H1 (cell line): ENCODE measurements at regions not wholly inside any gene's neighbourhood (a gene's known extent, or its start where the extent isn't known, plus 50 kb on each side); places are given as distances from the start of the nearest gene placed in this dataset.
"Not testable (repeated sequence)": the region's sequence is repeated elsewhere in the genome, so short reads cannot be mapped to it uniquely, and the experiment has no call there.

Experiments used
- CTCF ChIA-PET: fragments of 300-600 bp; sonication (Branson Sonifier 250); formaldehyde crosslinking; loops from one replicate; lab custom pipeline; 2021; ENCODE audit not compliant: partially characterized antibody; lab: Charles Lee
- POLR2A ChIA-PET: fragments of 300-600 bp; sonication (Branson Sonifier 250); formaldehyde crosslinking; loops from one replicate; lab custom pipeline; 2021; ENCODE audit warnings: inconsistent platforms; ENCODE audit not compliant: partially characterized antibody; lab: Charles Lee
- DNase-seq, 2 experiments: peaks; one replicate each; pipeline versions ENCODE4 v3.0.0 to v3.0.0-alpha.2; 2010 to 2022; ENCODE audit warnings: low spot score in 2 of 2, low read depth in 1 of 2, mixed read lengths in 1 of 2
- FAIRE-seq: peaks from 2 replicates; lab custom pipeline; 2011; peaks lifted over from hg19 to GRCh38; lab: Jason Lieb, UNC
- H2AFZ ChIP-seq: 2 replicates; pipeline ENCODE4 v1.8.1; 2012; ENCODE audit warnings: low read length, inconsistent platforms
- H2AK5ac ChIP-seq: 2 replicates; pipeline ENCODE4 v1.6.1; 2013; ENCODE audit warnings: low read depth, low read length
- H2BK120ac ChIP-seq: replicated peaks from 2 replicates; pipeline ENCODE3; 2013; ENCODE audit warnings: low read depth, low read length, inconsistent platforms
- H2BK12ac ChIP-seq: 2 replicates; pipeline ENCODE4 v1.6.1; 2013; ENCODE audit warnings: low read depth, low read length
- H2BK15ac ChIP-seq: 2 replicates; pipeline ENCODE4 v1.6.1; 2013; ENCODE audit warnings: low read length
- H2BK20ac ChIP-seq: 2 replicates; pipeline ENCODE4 v1.6.1; 2013; ENCODE audit warnings: low read length
- H2BK5ac ChIP-seq: 2 replicates; pipeline ENCODE4 v1.6.1; 2013; ENCODE audit warnings: low read depth, low read length
- H3K14ac ChIP-seq: 2 replicates; pipeline ENCODE4 v1.6.1; 2013; ENCODE audit warnings: inconsistent platforms; ENCODE audit not compliant: insufficient read length
- H3K18ac ChIP-seq: 2 replicates; pipeline ENCODE4 v1.6.1; 2013; ENCODE audit warnings: low read length; ENCODE audit errors: extremely low read depth
- H3K23ac ChIP-seq: 2 replicates; pipeline ENCODE4 v1.6.1; 2013; ENCODE audit warnings: inconsistent platforms; ENCODE audit not compliant: insufficient read length
- H3K23me2 ChIP-seq: 2 replicates; pipeline ENCODE4 v1.6.1; 2013; ENCODE audit warnings: low read depth, low read length
- H3K27ac ChIP-seq: 2 replicates; pipeline ENCODE4 v1.6.1; 2011; ENCODE audit warnings: low read depth, low read length, inconsistent platforms
- H3K27me3 ChIP-seq, 4 experiments: replicated peaks in 1 of 4; 1 replicate in 1 of 4; 2 replicates in 3 of 4; pipeline versions ENCODE4 v1.6.1 to v1.8.1; 2011 to 2013; ENCODE audit warnings: low read length in 3 of 4, mild to moderate bottlenecking in 3 of 4, inconsistent platforms in 2 of 4, mixed read lengths in 2 of 4, moderate library complexity in 1 of 4; ENCODE audit not compliant: control insufficient read depth in 3 of 4, insufficient read depth in 3 of 4; ENCODE audit errors: extremely low read depth in 1 of 4
- H3K36me3 ChIP-seq, 4 experiments: 2 replicates each; pipeline versions ENCODE4 v1.6.1 to v1.8.1; 2011 to 2013; ENCODE audit warnings: mild to moderate bottlenecking in 4 of 4, low read length in 3 of 4, moderate library complexity in 2 of 4, control low read depth in 1 of 4, inconsistent platforms in 1 of 4; ENCODE audit not compliant: insufficient read depth in 4 of 4, control insufficient read depth in 2 of 4
- H3K4ac ChIP-seq: replicated peaks from 2 replicates; pipeline ENCODE3; 2013; ENCODE audit warnings: low read length, low read depth, mixed read lengths, inconsistent platforms; ENCODE audit not compliant: insufficient read length
- H3K4me1 ChIP-seq, 4 experiments: replicated peaks in 1 of 4; 1 replicate in 1 of 4; 2 replicates in 3 of 4; pipeline versions ENCODE4 v1.6.1 to v1.8.1; 2011 to 2013; ENCODE audit warnings: low read length in 3 of 4, inconsistent platforms in 2 of 4, mixed read lengths in 1 of 4; ENCODE audit not compliant: insufficient read depth in 4 of 4, control insufficient read depth in 3 of 4
- H3K4me2 ChIP-seq, 2 experiments: 2 replicates each; pipeline versions ENCODE4 v1.6.1 to v1.8.1; 2011 to 2013; ENCODE audit warnings: low read depth in 2 of 2, low read length in 2 of 2, control low read depth in 1 of 2, inconsistent platforms in 1 of 2, mild to moderate bottlenecking in 1 of 2; ENCODE audit not compliant: insufficient read depth in 1 of 2
- H3K4me3 ChIP-seq, 4 experiments: fragments of 200-600, 300-600 bp in 1 of 4; sonication (generic), shearing (Covaris generic), sonication (Bioruptor Twin) in 1 of 4; 2 replicates each; pipeline versions ENCODE4 v1.5.1 to v1.8.1; 2011 to 2016; ENCODE audit warnings: low read length in 4 of 4, low read depth in 3 of 4, control low read depth in 2 of 4, inconsistent platforms in 2 of 4, mild to moderate bottlenecking in 2 of 4, mixed read lengths in 1 of 4, moderate library complexity in 1 of 4; ENCODE audit not compliant: insufficient read depth in 2 of 4; ENCODE audit errors: extremely low read depth in 1 of 4
- H3K56ac ChIP-seq: replicated peaks from 2 replicates; pipeline ENCODE3; 2013; ENCODE audit warnings: low read depth, mild to moderate bottlenecking, mixed read lengths, low read length, inconsistent platforms; ENCODE audit not compliant: insufficient read length
- H3K79me1 ChIP-seq: 2 replicates; pipeline ENCODE4 v1.6.1; 2013; ENCODE audit warnings: low read depth, low read length, control low read depth
- H3K79me2 ChIP-seq, 2 experiments: 2 replicates each; pipeline versions ENCODE4 v1.6.1 to v1.8.1; 2012 to 2013; ENCODE audit warnings: low read length in 2 of 2, mild to moderate bottlenecking in 2 of 2, inconsistent platforms in 1 of 2; ENCODE audit not compliant: insufficient read depth in 2 of 2, control insufficient read depth in 1 of 2
- H3K9ac ChIP-seq, 4 experiments: replicated peaks in 1 of 4; 1 replicate in 1 of 4; 2 replicates in 3 of 4; pipeline versions ENCODE4 v1.6.1 to v1.8.1; 2011 to 2013; ENCODE audit warnings: low read depth in 3 of 4, low read length in 3 of 4, control low read depth in 2 of 4, mild to moderate bottlenecking in 2 of 4, moderate library complexity in 2 of 4, inconsistent platforms in 1 of 4; ENCODE audit errors: extremely low read depth in 1 of 4
- H3K9me3 ChIP-seq, 2 experiments: 2 replicates each; pipeline versions ENCODE4 v1.6.1 to v1.8.1; 2012 to 2013; ENCODE audit warnings: mild to moderate bottlenecking in 2 of 2, moderate library complexity in 2 of 2, control low read depth in 1 of 2, inconsistent platforms in 1 of 2, low read depth in 1 of 2, low read length in 1 of 2, mixed read lengths in 1 of 2; ENCODE audit not compliant: insufficient read depth in 2 of 2
- H4K20me1 ChIP-seq, 2 experiments: replicated peaks in 1 of 2; 2 replicates each; pipeline versions ENCODE3 to v1.8.1; 2011 to 2013; ENCODE audit warnings: inconsistent platforms in 2 of 2, low read length in 2 of 2, mild to moderate bottlenecking in 1 of 2; ENCODE audit not compliant: insufficient read depth in 2 of 2, control insufficient read depth in 1 of 2
- H4K5ac ChIP-seq: 2 replicates; pipeline ENCODE4 v1.6.1; 2013; ENCODE audit warnings: low read length, low read depth, mixed read lengths, inconsistent platforms; ENCODE audit not compliant: insufficient read length
- H4K8ac ChIP-seq: 2 replicates; pipeline ENCODE4 v1.8.0; 2013; ENCODE audit warnings: mild to moderate bottlenecking, moderate library complexity, low read length, inconsistent platforms; ENCODE audit not compliant: insufficient read depth; ENCODE audit errors: extremely low read depth
- H4K91ac ChIP-seq: replicated peaks from 2 replicates; pipeline ENCODE3; 2013; ENCODE audit warnings: low read length, mixed read lengths, inconsistent platforms; ENCODE audit not compliant: insufficient read length
- WGBS, 2 experiments: shearing (Covaris generic) in 1 of 2; methylation state at CpG; one replicate each; pipeline versions ENCODE4 v1.1.6 to v1.1.7; 2013 to 2015; ENCODE audit warnings: low lambda C conversion rate in 2 of 2, mixed read lengths in 2 of 2, inconsistent platforms in 1 of 2, low coverage in 1 of 2, missing lambda C conversion rate in 1 of 2; ENCODE audit not compliant: insufficient replicate concordance in 2 of 2, insufficient coverage in 1 of 2, insufficient read length in 1 of 2; ENCODE audit errors: extremely low coverage in 1 of 2, missing lambda C conversion rate in 1 of 2; 5-methylcytosine and 5-hydroxymethylcytosine counted together

DNA sequence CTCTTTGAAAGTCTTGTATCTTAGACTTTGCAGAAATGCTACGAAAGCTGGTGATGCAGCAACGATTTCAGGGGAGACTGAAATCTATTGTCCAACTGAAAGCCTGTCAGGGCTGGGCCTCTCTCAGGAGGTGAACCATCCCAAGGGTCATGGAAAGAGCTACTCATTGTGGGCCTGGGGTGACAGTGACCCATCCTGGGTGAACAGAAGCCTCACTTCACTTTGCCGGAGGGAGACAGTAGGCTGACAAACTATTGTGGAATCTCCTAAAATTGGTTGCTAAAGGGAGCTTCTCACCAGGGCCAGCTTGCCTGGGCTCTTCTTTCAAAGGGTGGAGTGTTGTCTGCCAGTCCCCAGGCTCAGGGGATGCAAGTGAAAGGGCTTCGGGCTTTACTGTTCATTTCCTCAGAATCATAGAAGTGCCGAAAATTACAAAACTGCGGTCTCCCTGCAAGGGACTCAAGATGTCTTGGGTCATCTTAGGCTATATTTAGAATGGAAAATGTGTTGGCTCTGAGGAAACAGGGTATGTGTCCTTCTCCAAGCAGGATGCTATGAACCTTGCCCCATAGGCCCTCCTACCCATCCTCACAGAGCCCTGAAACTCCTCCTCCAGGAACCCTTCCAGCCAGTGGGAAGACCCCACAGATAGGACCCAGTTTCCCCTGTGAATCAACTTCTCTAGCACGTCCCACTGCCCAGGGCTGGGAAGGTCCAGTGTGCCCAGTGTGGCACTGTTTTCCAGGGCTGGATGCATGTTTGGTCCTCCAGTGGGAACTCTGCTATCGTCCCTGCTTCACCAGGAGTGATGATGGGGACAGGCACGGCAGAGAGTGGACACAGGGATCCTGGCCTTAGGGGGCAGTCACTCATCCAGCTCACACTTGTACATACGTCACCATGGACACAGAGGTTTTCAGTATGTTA lies 173.4 kb upstream of the PLGLB2 start:
- H2BK120ac ChIP-seq, H3K36me3 ChIP-seq, H4K91ac ChIP-seq, H3K4ac ChIP-seq, H3K18ac ChIP-seq, H3K14ac ChIP-seq, POLR2A ChIA-PET, H2BK5ac ChIP-seq, H3K23me2 ChIP-seq, H3K79me2 ChIP-seq, H3K4me1 ChIP-seq, CTCF ChIA-PET, H2AFZ ChIP-seq, H3K79me1 ChIP-seq, H3K27me3 ChIP-seq, H3K27ac ChIP-seq, H3K9me3 ChIP-seq, FAIRE-seq, H4K20me1 ChIP-seq, H3K9ac ChIP-seq, H2BK12ac ChIP-seq, H4K5ac ChIP-seq, H3K23ac ChIP-seq, H2AK5ac ChIP-seq, H2BK20ac ChIP-seq, H3K4me3 ChIP-seq, H3K4me2 ChIP-seq, H4K8ac ChIP-seq, H3K56ac ChIP-seq, H2BK15ac ChIP-seq, DNase-seq: not testable (repeated sequence)
- WGBS, 2 experiments = 88% methylated on average over 3 of the region's 10 CpGs; no CpG with 5 or more reads in 1 of the 2 experiments

DNA sequence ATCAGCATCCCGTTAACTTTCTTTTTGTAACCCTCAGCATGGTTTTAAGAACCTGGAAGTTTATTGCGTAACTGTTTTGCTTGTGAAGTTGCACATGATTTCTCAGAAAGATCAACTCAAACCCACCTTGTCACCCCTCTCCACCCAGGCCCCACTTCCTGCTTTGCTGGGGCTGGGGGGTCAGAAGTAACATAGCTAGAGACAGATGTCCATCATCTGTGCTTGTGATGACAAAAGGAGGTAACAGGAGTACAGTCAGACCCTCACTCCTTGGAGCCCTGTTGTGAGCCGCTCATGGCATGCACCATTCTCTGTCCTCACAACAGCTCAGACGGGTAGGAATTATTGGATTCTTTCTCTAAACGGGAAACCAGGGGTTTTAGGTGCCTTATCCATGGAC lies 172.7 kb upstream of the PLGLB2 start:
- H4K91ac ChIP-seq, H2BK5ac ChIP-seq, H2AFZ ChIP-seq, H3K4me2 ChIP-seq, H4K8ac ChIP-seq, H3K27ac ChIP-seq, H2BK12ac ChIP-seq, H3K36me3 ChIP-seq, CTCF ChIA-PET, H3K14ac ChIP-seq, H3K27me3 ChIP-seq, H3K9ac ChIP-seq, H3K4me3 ChIP-seq, H4K5ac ChIP-seq, H3K18ac ChIP-seq, H2BK120ac ChIP-seq, H3K79me2 ChIP-seq, H2BK15ac ChIP-seq, H3K9me3 ChIP-seq, DNase-seq, H3K56ac ChIP-seq, POLR2A ChIA-PET, H3K4ac ChIP-seq, FAIRE-seq, H3K4me1 ChIP-seq, H3K23ac ChIP-seq, H2AK5ac ChIP-seq, H2BK20ac ChIP-seq, H4K20me1 ChIP-seq, H3K23me2 ChIP-seq, H3K79me1 ChIP-seq: not testable (repeated sequence)
- 85% methylated on average over 4 of the region's 5 CpGs; no CpG with 5 or more reads in 1 of the 2 experiments for WGBS, 2 experiments
